Karpas-422 (cell line): ENCODE measurements at regions not wholly inside any gene's neighbourhood (a gene's known extent, or its start where the extent isn't known, plus 50 kb on each side); places are given as distances from the start of the nearest gene placed in this dataset.
"Not testable (repeated sequence)": the region's sequence is repeated elsewhere in the genome, so short reads cannot be mapped to it uniquely, and the experiment has no call there.

Source experiments
- DNase-seq: peaks from one replicate; pipeline ENCODE4 v3.0.0-alpha.2; 2015
- H2AFZ ChIP-seq: fragments of 200-600 bp; sonication (generic); 2 replicates; pipeline ENCODE4 v1.6.1; 2014; ENCODE audit warnings: antibody characterized with exemption, low read length, mixed read lengths
- H3K27ac ChIP-seq: fragments of 200-600 bp; sonication (generic); 2 replicates; pipeline ENCODE4 v1.5.1; 2014; ENCODE audit warnings: mild to moderate bottlenecking, low read length, moderate library complexity
- H3K27me3 ChIP-seq: fragments of 200-600 bp; sonication (generic); 2 replicates; pipeline ENCODE4 v1.6.1; 2014; ENCODE audit warnings: low read length, mixed read lengths
- H3K36me3 ChIP-seq: fragments of 200-600 bp; sonication (generic); 2 replicates; pipeline ENCODE4 v1.6.1; 2014; ENCODE audit warnings: low read length, mixed read lengths; ENCODE audit not compliant: insufficient read depth
- H3K4me1 ChIP-seq: fragments of 200-600 bp; sonication (generic); 2 replicates; pipeline ENCODE4 v1.6.1; 2014; ENCODE audit warnings: mild to moderate bottlenecking, low read length, mixed read lengths
- H3K4me2 ChIP-seq: fragments of 200-600 bp; sonication (generic); 2 replicates; pipeline ENCODE4 v1.6.1; 2014; ENCODE audit warnings: low read length, low read depth, mild to moderate bottlenecking; ENCODE audit not compliant: poor library complexity, severe bottlenecking
- H3K4me3 ChIP-seq: fragments of 200-600 bp; sonication (generic); 2 replicates; pipeline ENCODE4 v1.5.1; 2014; ENCODE audit warnings: mild to moderate bottlenecking, antibody characterized with exemption, low read length, mixed read lengths
- H3K79me2 ChIP-seq: fragments of 200-600 bp; sonication (generic); 2 replicates; pipeline ENCODE4 v1.6.1; 2014; ENCODE audit warnings: mild to moderate bottlenecking, low read length, mixed read lengths
- H3K9ac ChIP-seq: fragments of 200-600 bp; sonication (generic); 2 replicates; pipeline ENCODE4 v1.6.0; 2014; ENCODE audit warnings: low read length
- H3K9me2 ChIP-seq: fragments of 200-600 bp; sonication (generic), shearing (Covaris generic); replicated peaks from 2 replicates; pipeline ENCODE4 v1.6.0; 2014; ENCODE audit warnings: mild to moderate bottlenecking, low read length, moderate library complexity; ENCODE audit not compliant: insufficient read depth
- H3K9me3 ChIP-seq: fragments of 300-700, 200-600 bp; sonication (generic); 2 replicates; pipeline ENCODE4 v1.6.1; 2014; ENCODE audit warnings: low read length, mixed read lengths
- H4K20me1 ChIP-seq: fragments of 200-600 bp; sonication (generic); 2 replicates; pipeline ENCODE4 v1.6.1; 2014; ENCODE audit warnings: mild to moderate bottlenecking, antibody characterized with exemption, low read length, low read depth; ENCODE audit not compliant: insufficient read depth

- no peak overlapping the region for H3K27ac ChIP-seq
- H3K36me3 ChIP-seq = no peaks in the 10 kb centered on the region
- H4K20me1 ChIP-seq = no peaks in the 10 kb centered on the region
- no peak overlapping the region for H3K4me3 ChIP-seq
- no peaks in the 10 kb centered on the region for H3K27me3 ChIP-seq
- H3K4me1 ChIP-seq = no peaks in the 10 kb centered on the region
- no peak for DNase-seq
- H2AFZ ChIP-seq = no peak overlapping the region
- no peaks in the 10 kb centered on the region for H3K9me3 ChIP-seq
- no peak overlapping the region for H3K4me2 ChIP-seq
- no peaks in the 10 kb centered on the region for H3K79me2 ChIP-seq
- H3K9ac ChIP-seq = no peak overlapping the region
- H3K9me2 ChIP-seq = no peaks in the 10 kb centered on the region
These were observed 171.7 kb upstream of the CCN2 start for GRCh38 chr6:132122871-132123270.

GRCh38 chr6:132122176-132122575, 171.0 kb upstream of the CCN2 start:
- Histone ChIP-seq H3K9me3 (no peaks in the 10 kb centered on the region), H2AFZ (no peak overlapping the region), H3K27me3 (no peaks in the 10 kb centered on the region), H4K20me1 (no peaks in the 10 kb centered on the region), H3K4me1 (no peaks in the 10 kb centered on the region), H3K4me3 (no peak overlapping the region), H3K27ac (no peak overlapping the region), H3K79me2 (no peaks in the 10 kb centered on the region), H3K9me2 (no peaks in the 10 kb centered on the region), H3K9ac (no peak overlapping the region), H3K36me3 (no peaks in the 10 kb centered on the region), H3K4me2 (no peak overlapping the region)
- DNase-seq = no peak

GRCh38 chr6:132118144-132118543, 167.0 kb upstream of the CCN2 start:
- no peak overlapping the region for H3K4me3 ChIP-seq
- H3K27ac ChIP-seq = no peak overlapping the region
- H3K9me3 ChIP-seq = no peaks in the 10 kb centered on the region
- H3K4me2 ChIP-seq = no peak overlapping the region
- no peaks in the 10 kb centered on the region for H4K20me1 ChIP-seq
- H3K9ac ChIP-seq = no peak overlapping the region
- H3K27me3 ChIP-seq = no peaks in the 10 kb centered on the region
- H3K36me3 ChIP-seq = no peaks in the 10 kb centered on the region
- no peak overlapping the region for H2AFZ ChIP-seq
- no peaks in the 10 kb centered on the region for H3K4me1 ChIP-seq
- no peaks in the 10 kb centered on the region for H3K9me2 ChIP-seq
- H3K79me2 ChIP-seq = no peaks in the 10 kb centered on the region
- no peak for DNase-seq

GRCh38 chr6:132115714-132116366, 164.7 kb upstream of the CCN2 start:
- H3K4me3 ChIP-seq = no peak overlapping the region
- no peak overlapping the region for H3K27ac ChIP-seq
- no peaks in the 10 kb centered on the region for H3K36me3 ChIP-seq
- H3K27me3 ChIP-seq = no peaks in the 10 kb centered on the region
- no peaks in the 10 kb centered on the region for H4K20me1 ChIP-seq
- no peaks in the 10 kb centered on the region for H3K79me2 ChIP-seq
- no peak overlapping the region for H3K4me2 ChIP-seq
- H3K4me1 ChIP-seq = no peaks in the 10 kb centered on the region
- H3K9ac ChIP-seq = no peak overlapping the region
- DNase-seq = no peak
- no peak overlapping the region for H2AFZ ChIP-seq
- no peaks in the 10 kb centered on the region for H3K9me2 ChIP-seq
- no peaks in the 10 kb centered on the region for H3K9me3 ChIP-seq

- Histone ChIP-seq H3K36me3 (no peaks in the 10 kb centered on the region), H3K9ac (no peak overlapping the region), H3K4me2 (no peak overlapping the region), H3K79me2 (no peaks in the 10 kb centered on the region), H3K27me3 (no peaks in the 10 kb centered on the region), H3K9me2 (no peaks in the 10 kb centered on the region), H3K4me3 (no peak overlapping the region), H4K20me1 (no peaks in the 10 kb centered on the region), H3K9me3 (no peaks in the 10 kb centered on the region), H2AFZ (no peak overlapping the region), H3K4me1 (no peaks in the 10 kb centered on the region), H3K27ac (no peak overlapping the region)
- DNase-seq = no peak
These were observed 163.1 kb upstream of the CCN2 start for GRCh38 chr6:132114201-132114825.

GRCh38 chr6:132109752-132110151, 158.6 kb upstream of the CCN2 start:
- H3K9me2 ChIP-seq, H2AFZ ChIP-seq, H3K36me3 ChIP-seq, H3K27me3 ChIP-seq, H3K27ac ChIP-seq, DNase-seq, H3K4me2 ChIP-seq, H3K79me2 ChIP-seq, H3K4me1 ChIP-seq, H3K9ac ChIP-seq, H4K20me1 ChIP-seq, H3K4me3 ChIP-seq, H3K9me3 ChIP-seq: not testable (repeated sequence)

GRCh38 chr6:132107896-132108295, 156.7 kb upstream of the CCN2 start:
- no peak overlapping the region for H3K4me3 ChIP-seq
- H2AFZ ChIP-seq = no peak overlapping the region
- H3K4me2 ChIP-seq = no peak overlapping the region
- no peak overlapping the region for H3K9ac ChIP-seq
- no peaks in the 10 kb centered on the region for H3K27me3 ChIP-seq
- DNase-seq = no peak
- H3K36me3 ChIP-seq = no peaks in the 10 kb centered on the region
- no peak overlapping the region for H3K27ac ChIP-seq
- H3K9me3 ChIP-seq = no peaks in the 10 kb centered on the region
- H4K20me1 ChIP-seq = no peaks in the 10 kb centered on the region
- no peaks in the 10 kb centered on the region for H3K4me1 ChIP-seq
- no peaks in the 10 kb centered on the region for H3K79me2 ChIP-seq
- no peaks in the 10 kb centered on the region for H3K9me2 ChIP-seq

GRCh38 chr6:132101535-132101934, 150.4 kb upstream of the CCN2 start:
- Histone ChIP-seq H3K9me2 (no peaks in the 10 kb centered on the region), H3K9ac (no peak overlapping the region), H3K4me1 (no peaks in the 10 kb centered on the region), H3K36me3 (no peaks in the 10 kb centered on the region), H2AFZ (no peak overlapping the region), H3K79me2 (no peaks in the 10 kb centered on the region), H4K20me1 (no peaks in the 10 kb centered on the region), H3K27ac (no peak overlapping the region), H3K4me3 (no peak overlapping the region), H3K9me3 (no peaks in the 10 kb centered on the region), H3K27me3 (no peaks in the 10 kb centered on the region), H3K4me2 (no peak overlapping the region)
- DNase-seq = no peak
